GM12891 (cell line): ENCODE measurements at regions not wholly inside any gene's neighbourhood (a gene's known extent, or its start where the extent isn't known, plus 50 kb on each side); places are given as distances from the start of the nearest gene placed in this dataset.

Experiments used
- PAX5 ChIP-seq: IDR thresholded peaks from 2 replicates; pipeline ENCODE4 v1.6.1; 2011; ENCODE audit warnings: low read length, moderate library complexity, mild to moderate bottlenecking; ENCODE audit not compliant: insufficient read depth, severe bottlenecking
- POLR2A ChIP-seq: IDR thresholded peaks from 2 replicates; pipeline ENCODE4 v1.6.1; 2011; ENCODE audit warnings: low read depth, low read length, control low read depth
- POLR2AphosphoS5 ChIP-seq: IDR thresholded peaks from 2 replicates; pipeline ENCODE4 v1.6.1; 2011; ENCODE audit warnings: low read depth, low read length, control low read depth
- SPI1 ChIP-seq: IDR thresholded peaks from 2 replicates; pipeline ENCODE4 v1.6.1; 2011; ENCODE audit warnings: low read depth, low read length, control low read depth
- TAF1 ChIP-seq: IDR thresholded peaks from 2 replicates; pipeline ENCODE4 v1.6.1; 2011; ENCODE audit warnings: low read depth, low read length, control low read depth

GRCh38 chr5:107782561-107783169, 111.9 kb upstream of the EFNA5 start:
- TF ChIP-seq PAX5 (no peak), POLR2A (no peak), POLR2AphosphoS5 (no peak), SPI1 (no peak), TAF1 (no peak)
